Fibroblast of the aortic adventitia (primary cell): ENCODE measurements at regions not wholly inside any gene's neighbourhood (a gene's known extent, or its start where the extent isn't known, plus 50 kb on each side); places are given as distances from the start of the nearest gene placed in this dataset.
"Not testable (repeated sequence)": the region's sequence is repeated elsewhere in the genome, so short reads cannot be mapped to it uniquely, and the experiment has no call there.

Experiments used
- DNase-seq: peaks from one replicate; pipeline ENCODE4 v3.0.0-alpha.2; 2010; ENCODE audit warnings: low read depth
- H3K4me3 ChIP-seq: 2 replicates; pipeline ENCODE4 v1.5.1; 2011; ENCODE audit warnings: low read depth, mild to moderate bottlenecking, control low read depth, low read length, moderate library complexity
- CTCF ChIP-seq: IDR thresholded peaks from 2 replicates; pipeline ENCODE4 v1.5.1; 2011; ENCODE audit warnings: mild to moderate bottlenecking, low read length, control low read depth, inconsistent platforms; ENCODE audit not compliant: insufficient read depth

GRCh38 chrX:23505531-23506303, 161.6 kb upstream of the PRDX4 start:
- H3K4me3 ChIP-seq, result no peak overlapping the region
- DNase-seq, result no peak
- no peak for TF ChIP-seq CTCF

GRCh38 chrX:23509256-23509655, 158.0 kb upstream of the PRDX4 start:
- DNase-seq, result no peak
- no peak for TF ChIP-seq CTCF
- H3K4me3 ChIP-seq, result no peak overlapping the region

GRCh38 chrX:23511793-23512192, 155.5 kb upstream of the PRDX4 start:
- TF ChIP-seq CTCF, result no peak
- DNase-seq, result no peak
- no peak overlapping the region for H3K4me3 ChIP-seq

- no peak for DNase-seq
- H3K4me3 ChIP-seq, result no peak overlapping the region
- TF ChIP-seq CTCF, result no peak
Measured at GRCh38 chrX:23513121-23513520, 154.2 kb upstream of the PRDX4 start.

GRCh38 chrX:23514082-23514481, 153.2 kb upstream of the PRDX4 start:
- no peak overlapping the region for H3K4me3 ChIP-seq
- TF ChIP-seq CTCF, result no peak
- DNase-seq, result no peak

- no peak for DNase-seq
- TF ChIP-seq CTCF, result no peak
- H3K4me3 ChIP-seq, result no peak overlapping the region
Measured at GRCh38 chrX:23515028-23515427, 152.3 kb upstream of the PRDX4 start.

- DNase-seq, H3K4me3 ChIP-seq: not testable (repeated sequence)
Measured at GRCh38 chrX:23523026-23523657, 144.2 kb upstream of the PRDX4 start.
